ENCODE measurements at regions not wholly inside any gene's neighbourhood (a gene's known extent, or its start where the extent isn't known, plus 50 kb on each side); places are given as distances from the start of the nearest gene placed in this dataset.

- no peak for DNase-seq
Observed at GRCh38 chr11:92885600-92885999, 83.9 kb upstream of the MTNR1B start.

GRCh38 chr11:92886243-92886905 lies 83.1 kb upstream of the MTNR1B start:
- DNase-seq, result peak; percentile 7

GRCh38 chr11:92888696-92889095 lies 80.8 kb upstream of the MTNR1B start:
- no peak for DNase-seq

- DNase-seq, result no peak
Observed at GRCh38 chr11:92890846-92891245, 78.6 kb upstream of the MTNR1B start.

- DNase-seq, result no peak
Observed at GRCh38 chr11:92892802-92893684, 76.4 kb upstream of the MTNR1B start.

GRCh38 chr11:92894197-92894596 lies 75.3 kb upstream of the MTNR1B start:
- DNase-seq, result no peak

- DNase-seq, result no peak
Observed at GRCh38 chr11:92897487-92897886, 72.0 kb upstream of the MTNR1B start.

GRCh38 chr11:92902417-92902816 lies 67.0 kb upstream of the MTNR1B start:
- no peak for DNase-seq

- no peak for DNase-seq
Observed at GRCh38 chr11:92907671-92908070, 61.8 kb upstream of the MTNR1B start.

- no peak for DNase-seq
Observed at GRCh38 chr11:92909214-92909613, 60.2 kb upstream of the MTNR1B start.

- DNase-seq, result no peak
Observed at GRCh38 chr11:92911478-92911877, 58.0 kb upstream of the MTNR1B start.

- DNase-seq, result no peak
Observed at GRCh38 chr11:92915551-92915950, 53.9 kb upstream of the MTNR1B start.

GRCh38 chr11:92916299-92916698 lies 53.2 kb upstream of the MTNR1B start:
- no peak for DNase-seq

GRCh38 chr11:92917927-92918326 lies 51.5 kb upstream of the MTNR1B start:
- DNase-seq, result no peak

- no peak for DNase-seq
Observed at GRCh38 chr11:92919048-92919447, 50.4 kb upstream of the MTNR1B start.

Data from CD4-positive, alpha-beta T cell treated with Interleukin-10 for 1 hour (primary cell).